Omental fat pad (tissue), 3 donors: ENCODE measurements at regions not wholly inside any gene's neighbourhood (a gene's known extent, or its start where the extent isn't known, plus 50 kb on each side); places are given as distances from the start of the nearest gene placed in this dataset.
"Not testable (repeated sequence)": the region's sequence is repeated elsewhere in the genome, so short reads cannot be mapped to it uniquely, and the experiment has no call there.

Source experiments
- ATAC-seq: fragments of 150-250 bp; one replicate; pipeline ENCODE4 v1.9.1; 2016; ENCODE audit warnings: mild to moderate bottlenecking, moderate library complexity; ENCODE audit not compliant: low FRiP score
- DNase-seq: peaks from one replicate; pipeline ENCODE4 v3.0.0-alpha.2; 2019; ENCODE audit warnings: low spot score
- CTCF ChIP-seq, 3 donors: fragments of 450-650 bp; IDR thresholded peaks; one replicate each; pipeline ENCODE4 v1.5.1; 2016 to 2017; ENCODE audit warnings: antibody characterized with exemption in 3 of 3, mild to moderate bottlenecking in 3 of 3, moderate library complexity in 2 of 3

GRCh38 chr21:14748662-14749061, 202.5 kb upstream of the SAMSN1 start:
- TF ChIP-seq CTCF (IDR thresholded peaks at IDR 0.05), result no peak
- ATAC-seq (no peak), DNase-seq (no peak)

GRCh38 chr21:14744368-14744767, 198.3 kb upstream of the SAMSN1 start:
- ATAC-seq, result no peak
- TF ChIP-seq CTCF (IDR thresholded peaks at IDR 0.05), result no peak

GRCh38 chr21:14742119-14742518, 196.0 kb upstream of the SAMSN1 start:
- DNase-seq, result no peak
- no peak for TF ChIP-seq CTCF (IDR thresholded peaks at IDR 0.05)
- ATAC-seq, result no peak

More at GRCh38 chr21:14744368-14744767, 198.3 kb upstream of the SAMSN1 start:
- DNase-seq, result no peak

- no peak for ATAC-seq
- no peak for TF ChIP-seq CTCF (IDR thresholded peaks at IDR 0.05)
- DNase-seq, result no peak
Observed at GRCh38 chr21:14741256-14741655, 195.1 kb upstream of the SAMSN1 start.

GRCh38 chr21:14740692-14741091, 194.6 kb upstream of the SAMSN1 start:
- TF ChIP-seq CTCF (IDR thresholded peaks at IDR 0.05), result no peak
- DNase-seq (no peak), ATAC-seq (no peak)

- TF ChIP-seq CTCF (IDR thresholded peaks at IDR 0.05), result no peak
- ATAC-seq, result no peak
- DNase-seq, result no peak
Observed at GRCh38 chr21:14740116-14740515, 194.0 kb upstream of the SAMSN1 start.

- DNase-seq, result no peak
- no peak for TF ChIP-seq CTCF (IDR thresholded peaks at IDR 0.05)
- ATAC-seq, result no peak
Observed at GRCh38 chr21:14739590-14739989, 193.5 kb upstream of the SAMSN1 start.

- DNase-seq, ATAC-seq: not testable (repeated sequence)
Observed at GRCh38 chr21:14738576-14738975, 192.5 kb upstream of the SAMSN1 start.
